C4-2B (cell line): ENCODE measurements at regions not wholly inside any gene's neighbourhood (a gene's known extent, or its start where the extent isn't known, plus 50 kb on each side); places are given as distances from the start of the nearest gene placed in this dataset.

Source experiments
- H3K27ac ChIP-seq: fragments of 450-650 bp; 2 replicates; pipeline ENCODE4 v1.5.1; 2017
- ZFX ChIP-seq: fragments of 450-650 bp; IDR thresholded peaks from 2 replicates; pipeline ENCODE4 v1.6.1; 2017
- TF ChIP-seq, protein P1 (sequence below): fragments of 450-650 bp; conservative IDR thresholded peaks from 2 replicates; pipeline ENCODE4 v1.5.1; 2017; ENCODE audit warnings: mild to moderate bottlenecking

GRCh38 chr2:239905884-239906654 is 119.1 kb downstream of the NDUFA10 start:
- TF ChIP-seq ZFX = no peak
- TF ChIP-seq, protein P1, sequence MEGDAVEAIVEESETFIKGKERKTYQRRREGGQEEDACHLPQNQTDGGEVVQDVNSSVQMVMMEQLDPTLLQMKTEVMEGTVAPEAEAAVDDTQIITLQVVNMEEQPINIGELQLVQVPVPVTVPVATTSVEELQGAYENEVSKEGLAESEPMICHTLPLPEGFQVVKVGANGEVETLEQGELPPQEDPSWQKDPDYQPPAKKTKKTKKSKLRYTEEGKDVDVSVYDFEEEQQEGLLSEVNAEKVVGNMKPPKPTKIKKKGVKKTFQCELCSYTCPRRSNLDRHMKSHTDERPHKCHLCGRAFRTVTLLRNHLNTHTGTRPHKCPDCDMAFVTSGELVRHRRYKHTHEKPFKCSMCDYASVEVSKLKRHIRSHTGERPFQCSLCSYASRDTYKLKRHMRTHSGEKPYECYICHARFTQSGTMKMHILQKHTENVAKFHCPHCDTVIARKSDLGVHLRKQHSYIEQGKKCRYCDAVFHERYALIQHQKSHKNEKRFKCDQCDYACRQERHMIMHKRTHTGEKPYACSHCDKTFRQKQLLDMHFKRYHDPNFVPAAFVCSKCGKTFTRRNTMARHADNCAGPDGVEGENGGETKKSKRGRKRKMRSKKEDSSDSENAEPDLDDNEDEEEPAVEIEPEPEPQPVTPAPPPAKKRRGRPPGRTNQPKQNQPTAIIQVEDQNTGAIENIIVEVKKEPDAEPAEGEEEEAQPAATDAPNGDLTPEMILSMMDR = no peak
- H3K27ac ChIP-seq = no peak overlapping the region

DNA sequence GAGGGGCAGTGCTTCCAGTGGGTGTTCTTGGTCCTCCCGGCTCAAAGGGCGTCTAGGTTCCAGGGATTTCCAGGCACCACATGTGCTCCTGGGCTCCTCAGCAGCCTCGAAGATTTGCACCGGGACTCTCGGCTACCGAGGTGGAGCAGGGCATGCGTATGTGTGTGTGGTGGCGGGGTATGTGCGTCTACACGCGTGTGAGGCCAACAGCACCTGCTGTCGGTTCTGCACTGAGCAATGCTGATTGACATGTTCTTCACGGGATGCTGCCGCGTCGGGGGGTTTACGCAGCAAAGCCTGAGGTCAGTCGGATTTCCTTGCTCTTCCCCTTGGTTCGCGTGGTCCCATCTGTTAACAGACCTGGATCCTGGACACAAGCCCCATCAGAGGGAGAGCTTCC is 119.8 kb downstream of the NDUFA10 start:
- no peak overlapping the region for H3K27ac ChIP-seq
- no peak for TF ChIP-seq ZFX
- TF ChIP-seq, protein P1 = no peak

GRCh38 chr2:239904496-239904895 is 120.6 kb downstream of the NDUFA10 start:
- TF ChIP-seq, protein P1 = no peak
- no peak overlapping the region for H3K27ac ChIP-seq

DNA sequence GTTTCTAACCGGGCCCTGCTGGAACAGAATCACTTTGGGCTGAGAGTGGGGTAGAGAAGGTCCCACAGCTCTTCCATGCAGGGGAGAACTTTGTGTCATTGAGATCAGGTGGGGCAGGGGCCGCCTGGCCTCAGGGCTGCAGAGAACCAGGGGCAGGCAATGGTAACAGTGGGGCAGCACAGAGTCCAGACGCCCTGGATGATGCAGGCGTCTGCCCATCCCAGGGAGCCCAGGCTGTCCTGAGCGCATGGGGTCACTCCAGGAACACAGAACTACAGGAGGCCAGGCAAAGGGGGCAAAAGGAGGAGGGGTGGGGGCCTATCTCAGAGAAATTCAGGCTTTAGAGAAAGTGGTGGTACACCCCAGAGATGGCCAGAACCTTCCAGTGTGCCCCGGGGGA is 121.3 kb downstream of the NDUFA10 start:
- TF ChIP-seq ZFX = no peak
- TF ChIP-seq, protein P1 = no peak
- H3K27ac ChIP-seq = no peak overlapping the region

GRCh38 chr2:239903210-239903609 is 121.9 kb downstream of the NDUFA10 start:
- H3K27ac ChIP-seq = no peak overlapping the region
- TF ChIP-seq, protein P1 = no peak
- TF ChIP-seq ZFX = no peak

DNA sequence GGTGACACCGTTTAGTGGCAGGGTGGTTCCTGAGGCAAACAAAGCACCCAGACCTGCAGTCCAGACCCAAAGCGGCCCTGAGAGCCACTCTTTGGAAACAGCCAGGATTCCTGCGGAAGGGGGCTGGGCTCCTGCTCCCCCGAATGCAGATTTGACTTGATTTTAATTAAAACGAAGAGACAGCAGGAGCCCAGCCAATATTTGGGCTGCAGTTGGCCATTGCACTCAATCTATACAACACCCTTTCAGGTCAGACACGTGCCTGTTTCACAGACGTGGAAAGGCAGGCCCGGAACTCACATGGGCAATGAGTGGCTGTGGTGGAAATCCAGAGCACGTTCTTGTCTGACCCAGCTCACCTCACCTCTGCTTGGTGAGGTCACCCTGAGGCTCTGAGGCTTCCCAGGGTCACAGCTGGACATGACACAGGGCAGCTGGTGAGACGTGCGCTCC is 122.4 kb downstream of the NDUFA10 start:
- no peak overlapping the region for H3K27ac ChIP-seq
- TF ChIP-seq ZFX = no peak
- TF ChIP-seq, protein P1 = no peak

DNA sequence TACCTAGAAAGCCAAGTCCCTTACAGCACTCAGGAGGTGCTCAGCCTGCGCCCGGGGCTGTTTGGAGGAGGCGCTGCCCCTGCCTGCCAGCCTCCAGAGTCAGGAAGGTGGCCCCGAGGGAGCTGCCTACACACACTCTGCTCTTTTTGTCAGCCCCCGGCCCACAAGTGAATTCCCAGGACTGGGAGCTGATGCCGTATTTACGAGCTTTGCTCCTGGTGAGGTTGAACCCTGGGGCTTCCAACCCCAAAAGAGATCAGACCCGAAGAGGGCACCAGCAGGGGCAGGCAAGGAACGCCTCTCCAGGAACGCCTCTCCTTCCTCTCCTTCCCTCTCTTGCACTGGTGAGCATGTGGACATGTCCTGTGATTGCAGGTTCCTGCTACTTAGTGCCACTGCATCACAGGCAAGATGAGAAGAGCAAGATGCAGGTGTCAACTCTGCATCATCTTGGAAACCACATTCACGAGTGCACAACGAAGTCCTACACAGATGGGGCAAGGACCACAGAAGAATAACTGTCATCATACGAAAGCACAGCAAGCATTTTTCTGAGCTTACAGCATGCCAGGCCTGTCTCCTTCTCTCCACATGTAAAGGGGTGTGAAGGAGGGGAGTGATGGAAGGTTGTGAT is 126.7 kb downstream of the NDUFA10 start:
- TF ChIP-seq, protein P1 = no peak
- no peak for TF ChIP-seq ZFX

More for the DNA sequence above, 126.7 kb downstream of the NDUFA10 start:
- H3K27ac ChIP-seq = no peak overlapping the region
